B cell (primary cell): ENCODE measurements at regions not wholly inside any gene's neighbourhood (a gene's known extent, or its start where the extent isn't known, plus 50 kb on each side); places are given as distances from the start of the nearest gene placed in this dataset.

Source experiments
- ATAC-seq: fragments of 200-7000 bp; cut with Tn5 transposase; one replicate; pipeline ENCODE4 v1.10.0; 2021; ENCODE audit warnings: low read depth, mild to moderate bottlenecking, moderate number of reproducible peaks, moderate library complexity
- CTCF ChIA-PET: fragments of 350-600 bp; sonication (Branson Sonifier 250); formaldehyde crosslinking; loops from one replicate; lab custom pipeline; 2021; ENCODE audit warnings: antibody characterized with exemption, inconsistent platforms; lab: Charles Lee
- POLR2A ChIA-PET: fragments of 350-600 bp; sonication (Branson Sonifier 250); formaldehyde crosslinking; loops from one replicate; lab custom pipeline; 2021; ENCODE audit warnings: antibody characterized with exemption; lab: Charles Lee
- DNase-seq: peaks from one replicate; pipeline ENCODE4 v3.0.0; 2013
- H2AFZ ChIP-seq: 2 replicates; pipeline ENCODE4 v1.6.1; 2012; ENCODE audit warnings: mild to moderate bottlenecking, low read depth, low read length; ENCODE audit not compliant: insufficient read depth, poor library complexity, severe bottlenecking
- H3K27ac ChIP-seq, 2 donors: 1 replicate in 1 of 2; 2 replicates in 1 of 2; pipeline ENCODE4 v1.5.1; 2012 to 2013; ENCODE audit warnings: low read length in 2 of 2, mild to moderate bottlenecking in 2 of 2, moderate library complexity in 1 of 2
- H3K27me3 ChIP-seq, 4 experiments: fragments of 200-600 bp in 1 of 4; sonication (generic) in 1 of 4; replicated peaks in 1 of 4; 1 replicate in 2 of 4; 2 replicates in 2 of 4; pipeline versions ENCODE4 v1.6.1 to v1.7.0; 2013 to 2016; ENCODE audit warnings: low read length in 3 of 4, mild to moderate bottlenecking in 2 of 4, mixed read lengths in 1 of 4, moderate library complexity in 1 of 4; ENCODE audit not compliant: insufficient read depth in 4 of 4, control insufficient read depth in 3 of 4; ENCODE audit errors: control extremely low read depth in 1 of 4
- H3K36me3 ChIP-seq, 2 experiments: replicated peaks in 1 of 2; 1 replicate in 1 of 2; 2 replicates in 1 of 2; pipeline versions ENCODE4 v1.6.1 to v1.7.1; 2013; ENCODE audit warnings: low read length in 1 of 2; ENCODE audit not compliant: insufficient read depth in 2 of 2, control insufficient read depth in 1 of 2; ENCODE audit errors: control extremely low read depth in 1 of 2, extremely low read depth in 1 of 2
- H3K4me1 ChIP-seq, 2 donors: fragments of 200-600 bp in 1 of 2; sonication (generic) in 1 of 2; 1 replicate in 1 of 2; 2 replicates in 1 of 2; pipeline versions ENCODE4 v1.5.1 to v1.6.1; 2013 to 2017; ENCODE audit warnings: low read length in 2 of 2; ENCODE audit not compliant: control insufficient read depth in 2 of 2, insufficient read depth in 2 of 2
- H3K4me2 ChIP-seq: replicated peaks from 2 replicates; pipeline ENCODE3; 2012; ENCODE audit warnings: mild to moderate bottlenecking, low read depth, low read length; ENCODE audit not compliant: poor library complexity, severe bottlenecking
- H3K4me3 ChIP-seq, 5 experiments: fragments of 200-600 bp in 1 of 5; sonication (generic) in 1 of 5; 1 replicate in 3 of 5; 2 replicates in 2 of 5; pipeline versions ENCODE4 v1.5.1 to v1.7.0; 2011 to 2016; ENCODE audit warnings: low read length in 4 of 5, mild to moderate bottlenecking in 4 of 5, low read depth in 2 of 5, control low read depth in 1 of 5, moderate library complexity in 1 of 5; ENCODE audit not compliant: insufficient read depth in 1 of 5; ENCODE audit errors: control extremely low read depth in 1 of 5, extremely low read depth in 1 of 5
- H3K79me2 ChIP-seq: fragments of 200-600 bp; sonication (generic); one replicate; pipeline ENCODE4 v1.6.0; 2016; ENCODE audit warnings: low read length; ENCODE audit not compliant: control insufficient read depth, insufficient read depth
- H3K9ac ChIP-seq: fragments of 200-600 bp; sonication (generic); 2 replicates; pipeline ENCODE4 v1.6.1; 2017; ENCODE audit warnings: mild to moderate bottlenecking, low read length, moderate library complexity
- H3K9me3 ChIP-seq, 3 donors: one replicate each; pipeline versions ENCODE4 v1.6.1 to v1.7.1; 2013; ENCODE audit warnings: low read length in 2 of 3; ENCODE audit not compliant: control insufficient read depth in 2 of 3, insufficient read depth in 1 of 3; ENCODE audit errors: control extremely low read depth in 1 of 3
- H4K20me1 ChIP-seq: 2 replicates; pipeline ENCODE4 v1.6.0; 2012; ENCODE audit warnings: mild to moderate bottlenecking, low read length; ENCODE audit not compliant: insufficient read depth, control insufficient read depth, poor library complexity, severe bottlenecking
- H3K27ac Mint-ChIP-seq: one replicate; pipeline ENCODE4 v1.8.0; 2021; ENCODE audit warnings: mixed read lengths
- H3K27me3 Mint-ChIP-seq: one replicate; pipeline ENCODE4 v1.8.0; 2021; ENCODE audit warnings: mixed read lengths
- H3K4me1 Mint-ChIP-seq: one replicate; pipeline ENCODE4 v1.8.0; 2021; ENCODE audit warnings: mixed read lengths
- H3K4me3 Mint-ChIP-seq: one replicate; pipeline ENCODE4 v1.8.0; 2021; ENCODE audit warnings: mixed read lengths
- H3K9me3 Mint-ChIP-seq: one replicate; pipeline ENCODE4 v1.8.0; 2022; ENCODE audit warnings: mixed read lengths; ENCODE audit not compliant: insufficient read depth
- EZH2 ChIP-seq: IDR thresholded peaks from 2 replicates; pipeline ENCODE4 v1.6.1; 2012; ENCODE audit warnings: borderline replicate concordance, low read depth, mild to moderate bottlenecking, moderate library complexity, low read length; ENCODE audit not compliant: insufficient read depth, poor library complexity, severe bottlenecking
- WGBS: methylation state at CpG from one replicate; pipeline ENCODE4 v1.1.5; 2013; ENCODE audit warnings: missing lambda C conversion rate; ENCODE audit not compliant: insufficient coverage; 5-methylcytosine and 5-hydroxymethylcytosine counted together
- intact Hi-C: fragments of 100-400 bp; cut with micrococcal nuclease; formaldehyde crosslinking; loops from one replicate; pipeline ENCODE4 v1.10.0; 2022
- TF ChIP-seq, protein P1 (sequence below): fragments of 200-600 bp; IDR thresholded peaks from one replicate; pipeline ENCODE4 v1.8.0; 2022; ENCODE audit warnings: antibody characterized with exemption, mild to moderate bottlenecking

DNA sequence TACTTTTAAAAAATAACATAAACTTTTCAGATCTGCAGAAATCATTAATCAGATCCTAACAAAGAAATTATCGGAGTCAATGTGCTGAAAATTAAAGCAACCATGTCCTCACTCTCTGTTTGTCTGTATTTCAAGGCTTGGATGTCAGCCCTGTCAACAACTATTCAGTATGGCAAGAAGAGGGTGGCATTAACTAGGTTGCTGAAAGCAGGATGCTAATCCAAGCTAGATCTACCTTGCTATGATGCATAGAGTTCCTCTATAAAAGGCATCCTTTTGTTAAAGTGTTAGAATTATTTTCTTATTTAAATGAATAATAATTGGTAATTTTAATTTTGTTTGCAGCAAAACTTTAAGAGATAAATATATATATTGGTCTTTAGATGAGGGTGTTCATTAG, 800.8 kb downstream of the CDH11 start:
- Histone ChIP-seq H3K4me3 (no peak overlapping the region), H3K79me2 (no peaks in the 10 kb centered on the region), H3K4me2 (no peak overlapping the region), H3K4me1 (no peaks in the 10 kb centered on the region), H3K36me3 (no peaks in the 10 kb centered on the region), H3K27ac (no peak overlapping the region), H2AFZ (no peak overlapping the region), H3K27me3 (no peaks in the 10 kb centered on the region), H4K20me1 (no peaks in the 10 kb centered on the region), H3K9me3 (peaks cover 0 to 1% (median 0%) of the 10 kb centered on the region in 3 donors), H3K9ac (no peak overlapping the region)
- ChIA-PET CTCF (interaction anchor here (0.6 kb wide), 1 partner anchor 126 kb away, joined by 4 read pairs; no protein-coding TSS in a partner anchor), POLR2A (no interaction called here)
- ATAC-seq (no peak), DNase-seq (no peak)
- Mint-ChIP-seq H3K4me3 (no peak overlapping the region), H3K27ac (no peak overlapping the region), H3K4me1 (no peaks in the 10 kb centered on the region), H3K9me3 (peaks cover 2% of the 10 kb centered on the region), H3K27me3 (no peaks in the 10 kb centered on the region)
- intact Hi-C loops = no loop called here
- WGBS = no CpG with 5 or more reads among the region's 1 CpG
- TF ChIP-seq, protein P1, sequence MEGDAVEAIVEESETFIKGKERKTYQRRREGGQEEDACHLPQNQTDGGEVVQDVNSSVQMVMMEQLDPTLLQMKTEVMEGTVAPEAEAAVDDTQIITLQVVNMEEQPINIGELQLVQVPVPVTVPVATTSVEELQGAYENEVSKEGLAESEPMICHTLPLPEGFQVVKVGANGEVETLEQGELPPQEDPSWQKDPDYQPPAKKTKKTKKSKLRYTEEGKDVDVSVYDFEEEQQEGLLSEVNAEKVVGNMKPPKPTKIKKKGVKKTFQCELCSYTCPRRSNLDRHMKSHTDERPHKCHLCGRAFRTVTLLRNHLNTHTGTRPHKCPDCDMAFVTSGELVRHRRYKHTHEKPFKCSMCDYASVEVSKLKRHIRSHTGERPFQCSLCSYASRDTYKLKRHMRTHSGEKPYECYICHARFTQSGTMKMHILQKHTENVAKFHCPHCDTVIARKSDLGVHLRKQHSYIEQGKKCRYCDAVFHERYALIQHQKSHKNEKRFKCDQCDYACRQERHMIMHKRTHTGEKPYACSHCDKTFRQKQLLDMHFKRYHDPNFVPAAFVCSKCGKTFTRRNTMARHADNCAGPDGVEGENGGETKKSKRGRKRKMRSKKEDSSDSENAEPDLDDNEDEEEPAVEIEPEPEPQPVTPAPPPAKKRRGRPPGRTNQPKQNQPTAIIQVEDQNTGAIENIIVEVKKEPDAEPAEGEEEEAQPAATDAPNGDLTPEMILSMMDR = no peak
- TF ChIP-seq EZH2 = no peak

DNA sequence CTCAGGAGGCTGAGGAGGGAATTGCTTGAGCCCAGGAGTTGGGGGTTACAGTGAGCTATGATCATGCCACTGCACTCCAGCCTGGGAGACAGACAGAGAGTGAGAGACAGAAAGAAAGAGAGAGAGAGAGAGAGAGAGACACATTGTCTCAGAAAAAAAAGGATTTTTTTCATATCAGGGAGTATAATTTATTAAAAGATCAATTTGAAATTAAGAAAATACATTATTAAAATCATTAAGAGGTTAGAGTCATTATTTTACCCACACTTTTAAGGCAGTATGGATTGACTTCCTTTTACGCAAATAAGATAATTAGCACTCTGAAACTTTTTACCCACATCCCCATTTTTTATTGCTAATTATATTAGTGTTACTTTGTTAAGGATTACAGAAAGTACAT, 804.3 kb downstream of the CDH11 start:
- ChIA-PET CTCF (no interaction called here), POLR2A (no interaction called here)
- no peak overlapping the region for H3K27ac ChIP-seq
- no peaks in the 10 kb centered on the region for H3K36me3 ChIP-seq
- no peak overlapping the region for H3K9ac ChIP-seq
- WGBS = no CpG with 5 or more reads among the region's 1 CpG
- no peak overlapping the region for H3K4me2 ChIP-seq
- H3K27me3 Mint-ChIP-seq = no peaks in the 10 kb centered on the region
- no peak overlapping the region for H3K4me3 ChIP-seq
- H3K4me1 Mint-ChIP-seq = peaks cover 1% of the 10 kb centered on the region
- intact Hi-C loops = no loop called here
- ATAC-seq (no peak), DNase-seq (no peak)
- no peak overlapping the region for H2AFZ ChIP-seq
- peaks cover 2% of the 10 kb centered on the region for H3K9me3 Mint-ChIP-seq
- H3K4me1 ChIP-seq = no peaks in the 10 kb centered on the region
- H3K9me3 ChIP-seq = peaks cover 0 to 1% (median 0%) of the 10 kb centered on the region in 3 donors
- no peak overlapping the region for H3K4me3 Mint-ChIP-seq
- H3K79me2 ChIP-seq = no peaks in the 10 kb centered on the region
- no peak for TF ChIP-seq EZH2
- TF ChIP-seq, protein P1 = no peak
- H3K27me3 ChIP-seq = no peaks in the 10 kb centered on the region
- H3K27ac Mint-ChIP-seq = no peak overlapping the region
- H4K20me1 ChIP-seq = no peaks in the 10 kb centered on the region
